PC-3 (cell line): ENCODE measurements at regions not wholly inside any gene's neighbourhood (a gene's known extent, or its start where the extent isn't known, plus 50 kb on each side); places are given as distances from the start of the nearest gene placed in this dataset.

Experiments
- ATAC-seq: fragments of 200-7000 bp; cut with Tn5 transposase; 2 replicates; pipeline ENCODE4 v1.9.1; 2020; ENCODE audit warnings: mild to moderate bottlenecking, moderate library complexity
- BruUV-seq: library from RNA; stranded (reverse); fragments of 400-500 nt; replicated peaks from 2 replicates; lab custom pipeline; 2021; lab: Mats Ljungman, UMichigan
- CTCF ChIA-PET: fragments of 300-600 bp; sonication (Branson Sonifier 250); formaldehyde crosslinking; loops from one replicate; lab custom pipeline; 2022; ENCODE audit warnings: antibody characterized with exemption; lab: Charles Lee
- POLR2A ChIA-PET: fragments of 300-600 bp; sonication (Branson Sonifier 250); formaldehyde crosslinking; loops from one replicate; lab custom pipeline; 2022; ENCODE audit warnings: antibody characterized with exemption; ENCODE audit not compliant: unreplicated experiment; lab: Charles Lee
- DNase-seq: peaks from one replicate; pipeline ENCODE4 v3.0.0-alpha.2; 2015
- H2AFZ ChIP-seq: fragments of 300-600 bp; sonication (generic); 2 replicates; pipeline ENCODE4 v1.6.0; 2016; ENCODE audit warnings: antibody characterized with exemption, low read length
- H3F3A ChIP-seq: fragments of 300-600 bp; sonication (generic); one replicate; pipeline ENCODE4 v1.6.0; 2017; ENCODE audit warnings: antibody characterized with exemption, low read length, control low read depth, mild to moderate bottlenecking; ENCODE audit not compliant: unreplicated experiment
- H3K27ac ChIP-seq: fragments of 300-600 bp; sonication (generic); 2 replicates; pipeline ENCODE4 v1.5.1; 2016; ENCODE audit warnings: mild to moderate bottlenecking, low read length
- H3K27me3 ChIP-seq: fragments of 300-600 bp; sonication (generic); 2 replicates; pipeline ENCODE4 v1.6.1; 2016; ENCODE audit warnings: low read length, mixed read lengths
- H3K36me3 ChIP-seq: fragments of 300-600 bp; sonication (generic); 2 replicates; pipeline ENCODE4 v1.6.1; 2016; ENCODE audit warnings: low read depth, mixed run types, low read length, mixed read lengths
- H3K4me1 ChIP-seq: fragments of 300-600 bp; sonication (generic); 2 replicates; pipeline ENCODE4 v1.5.1; 2016; ENCODE audit warnings: low read length; ENCODE audit not compliant: insufficient read depth
- H3K4me2 ChIP-seq: fragments of 300-600 bp; sonication (generic); 2 replicates; pipeline ENCODE4 v1.6.0; 2016; ENCODE audit warnings: low read length
- H3K4me3 ChIP-seq: fragments of 300-600 bp; sonication (generic); 2 replicates; pipeline ENCODE4 v1.5.1; 2016; ENCODE audit warnings: mild to moderate bottlenecking, low read length, mixed read lengths
- H3K79me2 ChIP-seq: fragments of 300-600 bp; sonication (generic); 2 replicates; pipeline ENCODE4 v1.6.1; 2017; ENCODE audit warnings: low read length, mixed read lengths
- H3K9ac ChIP-seq: fragments of 300-600 bp; sonication (generic); 2 replicates; pipeline ENCODE4 v1.6.0; 2016; ENCODE audit warnings: mild to moderate bottlenecking, low read length
- H3K9me2 ChIP-seq: fragments of 300-600 bp; sonication (generic); replicated peaks from 2 replicates; pipeline ENCODE4 v1.6.1; 2016; ENCODE audit warnings: mixed run types, low read length, mixed read lengths
- H3K9me3 ChIP-seq: fragments of 300-600 bp; sonication (generic); 2 replicates; pipeline ENCODE4 v1.6.1; 2016; ENCODE audit warnings: low read length, mixed read lengths
- H4K20me1 ChIP-seq: fragments of 300-600 bp; sonication (generic); 2 replicates; pipeline ENCODE4 v1.6.1; 2016; ENCODE audit warnings: low read length, mixed read lengths
- EZH2 ChIP-seq: fragments of 300-600 bp; sonication (generic); IDR thresholded peaks from one replicate; pipeline ENCODE4 v1.6.1; 2017; ENCODE audit warnings: antibody characterized with exemption, mild to moderate bottlenecking, low read length; ENCODE audit not compliant: unreplicated experiment
- EZH2phosphoT487 ChIP-seq: fragments of 300-600 bp; sonication (generic); IDR thresholded peaks from 2 replicates; pipeline ENCODE4 v1.6.1; 2018; ENCODE audit warnings: mild to moderate bottlenecking, antibody characterized with exemption, low read length, borderline replicate concordance
- intact Hi-C: fragments of 100-400 bp; cut with micrococcal nuclease; formaldehyde crosslinking; loops from 2 replicates; pipeline ENCODE4 v1.9.0; 2023
- TF ChIP-seq, protein P1 (sequence below): fragments of 300-600 bp; sonication (generic); conservative IDR thresholded peaks from 2 replicates; pipeline ENCODE4 v1.5.1; 2017; ENCODE audit warnings: antibody characterized with exemption, low read depth, mild to moderate bottlenecking, low read length

DNA sequence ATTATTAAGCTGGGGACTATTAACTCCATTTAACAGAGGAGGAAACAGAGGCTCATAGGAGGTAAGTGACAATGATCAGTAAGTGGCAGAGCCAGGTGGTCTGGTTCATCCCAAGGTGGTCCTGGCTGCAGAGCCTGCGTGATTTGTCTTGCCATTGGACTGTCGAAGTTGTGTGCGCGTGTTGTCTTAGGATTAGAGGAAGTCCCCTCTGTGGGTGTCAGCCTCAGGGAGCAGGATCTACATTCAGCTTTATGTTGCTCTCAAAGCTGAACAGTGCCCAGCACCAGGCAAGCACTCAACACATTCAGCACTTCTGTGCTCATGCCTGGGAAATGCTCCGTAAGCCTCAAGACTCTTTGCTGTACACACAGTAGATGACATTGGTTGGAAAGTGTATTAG lies 139.5 kb downstream of the HERPUD2 start:
- Histone ChIP-seq H2AFZ (no peak overlapping the region), H3K9me3 (no peaks in the 10 kb centered on the region), H3K4me2 (no peak overlapping the region), H3K27ac (no peak overlapping the region), H3K27me3 (no peaks in the 10 kb centered on the region; the same call in none of the 2 replicates), H3K9me2 (no peaks in the 10 kb centered on the region), H3K79me2 (no peaks in the 10 kb centered on the region), H4K20me1 (no peaks in the 10 kb centered on the region), H3K4me3 (no peak overlapping the region), H3F3A (no peaks in the 10 kb centered on the region), H3K9ac (no peak overlapping the region), H3K4me1 (peaks cover 7% of the 10 kb centered on the region), H3K36me3 (no peaks in the 10 kb centered on the region)
- ChIA-PET POLR2A (no interaction called here), CTCF (no interaction called here)
- ATAC-seq = no peak
- intact Hi-C loops = no loop called here
- DNase-seq = no peak
- BruUV-seq = no TSS peak
- TF ChIP-seq, protein P1, sequence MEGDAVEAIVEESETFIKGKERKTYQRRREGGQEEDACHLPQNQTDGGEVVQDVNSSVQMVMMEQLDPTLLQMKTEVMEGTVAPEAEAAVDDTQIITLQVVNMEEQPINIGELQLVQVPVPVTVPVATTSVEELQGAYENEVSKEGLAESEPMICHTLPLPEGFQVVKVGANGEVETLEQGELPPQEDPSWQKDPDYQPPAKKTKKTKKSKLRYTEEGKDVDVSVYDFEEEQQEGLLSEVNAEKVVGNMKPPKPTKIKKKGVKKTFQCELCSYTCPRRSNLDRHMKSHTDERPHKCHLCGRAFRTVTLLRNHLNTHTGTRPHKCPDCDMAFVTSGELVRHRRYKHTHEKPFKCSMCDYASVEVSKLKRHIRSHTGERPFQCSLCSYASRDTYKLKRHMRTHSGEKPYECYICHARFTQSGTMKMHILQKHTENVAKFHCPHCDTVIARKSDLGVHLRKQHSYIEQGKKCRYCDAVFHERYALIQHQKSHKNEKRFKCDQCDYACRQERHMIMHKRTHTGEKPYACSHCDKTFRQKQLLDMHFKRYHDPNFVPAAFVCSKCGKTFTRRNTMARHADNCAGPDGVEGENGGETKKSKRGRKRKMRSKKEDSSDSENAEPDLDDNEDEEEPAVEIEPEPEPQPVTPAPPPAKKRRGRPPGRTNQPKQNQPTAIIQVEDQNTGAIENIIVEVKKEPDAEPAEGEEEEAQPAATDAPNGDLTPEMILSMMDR = no peak
- TF ChIP-seq EZH2 (no peak), EZH2phosphoT487 (no peak)

DNA sequence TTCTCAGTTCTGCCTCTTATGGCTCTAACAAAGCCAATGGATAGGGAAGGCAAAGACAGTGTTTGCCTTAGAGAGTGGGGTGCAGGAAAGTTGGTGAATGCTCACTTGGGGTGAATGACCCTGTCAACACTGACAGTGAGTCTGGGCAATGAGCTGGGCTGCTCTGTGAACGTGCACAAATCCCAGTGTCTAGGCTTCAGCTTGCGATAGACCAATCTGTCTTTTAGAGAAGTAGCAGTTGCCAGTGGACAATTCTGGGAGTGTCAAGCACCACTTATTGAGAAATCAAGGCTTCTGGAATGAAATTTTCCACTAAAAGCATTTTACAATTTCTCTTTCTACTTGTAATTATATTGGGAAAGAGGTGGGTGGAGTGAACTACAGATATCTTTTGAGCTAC lies 141.4 kb downstream of the HERPUD2 start:
- TF ChIP-seq EZH2 (no peak), EZH2phosphoT487 (no peak)
- TF ChIP-seq, protein P1 = no peak
- Histone ChIP-seq H3K27ac (no peak overlapping the region), H3K36me3 (no peaks in the 10 kb centered on the region), H3K27me3 (peaks cover 8% of the 10 kb centered on the region), H3K9me2 (no peaks in the 10 kb centered on the region), H3K9me3 (no peaks in the 10 kb centered on the region), H3F3A (no peaks in the 10 kb centered on the region), H3K4me3 (no peak overlapping the region), H3K4me1 (peaks cover 7% of the 10 kb centered on the region), H3K79me2 (no peaks in the 10 kb centered on the region), H3K4me2 (no peak overlapping the region), H2AFZ (no peak overlapping the region), H3K9ac (no peak overlapping the region), H4K20me1 (no peaks in the 10 kb centered on the region)
- ChIA-PET POLR2A (no interaction called here), CTCF (no interaction called here)
- no peak for ATAC-seq
- no peak for DNase-seq
- intact Hi-C loops = no loop called here
- BruUV-seq = no TSS peak

DNA sequence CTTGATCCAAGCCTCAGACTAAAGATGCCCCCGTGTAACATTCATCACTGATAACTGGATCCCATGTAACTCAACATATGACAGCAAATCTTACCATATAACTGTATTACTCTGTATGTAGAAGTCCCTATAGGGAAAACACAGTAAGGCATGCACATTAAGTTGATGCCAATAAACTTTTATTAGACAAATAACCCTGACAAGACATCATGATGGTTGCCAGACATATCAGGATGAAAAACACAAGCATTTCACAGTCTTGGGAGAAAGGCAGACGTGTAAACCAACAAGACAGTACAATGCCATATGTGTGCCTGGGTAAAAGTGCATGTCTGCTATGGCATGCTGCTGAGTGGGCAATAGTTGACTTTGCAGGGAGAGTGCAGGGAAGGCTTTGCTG lies 142.2 kb downstream of the HERPUD2 start:
- DNase-seq (no peak), ATAC-seq (no peak)
- BruUV-seq = no TSS peak
- ChIA-PET POLR2A (no interaction called here), CTCF (no interaction called here)
- H3K9me2 ChIP-seq = no peaks in the 10 kb centered on the region
- no peak overlapping the region for H2AFZ ChIP-seq
- peaks cover 12% of the 10 kb centered on the region for H3K27me3 ChIP-seq
- peaks cover 7% of the 10 kb centered on the region for H3K4me1 ChIP-seq
- H4K20me1 ChIP-seq = no peaks in the 10 kb centered on the region
- TF ChIP-seq, protein P1 = no peak
- TF ChIP-seq EZH2 (no peak), EZH2phosphoT487 (no peak)
- H3K9me3 ChIP-seq = no peaks in the 10 kb centered on the region
- intact Hi-C loops = no loop called here
- no peaks in the 10 kb centered on the region for H3K79me2 ChIP-seq
- H3F3A ChIP-seq = no peaks in the 10 kb centered on the region
- H3K4me2 ChIP-seq = no peak overlapping the region
- no peak overlapping the region for H3K27ac ChIP-seq
- H3K36me3 ChIP-seq = no peaks in the 10 kb centered on the region
- no peak overlapping the region for H3K4me3 ChIP-seq
- H3K9ac ChIP-seq = no peak overlapping the region
